Activated naive CD4-positive, alpha-beta T cell treated with anti-CD3 and anti-CD28 coated beads, Interleukin-2, amount 50 U/mL, for 16 hours (primary cell): ENCODE measurements at regions not wholly inside any gene's neighbourhood (a gene's known extent, or its start where the extent isn't known, plus 50 kb on each side); places are given as distances from the start of the nearest gene placed in this dataset.
A peak's percentile ranks its signal among the peaks of the same experiment; 100 is the strongest.
"Not testable (repeated sequence)": the region's sequence is repeated elsewhere in the genome, so short reads cannot be mapped to it uniquely, and the experiment has no call there.

Experiments
- DNase-seq: peaks from one replicate; pipeline ENCODE4 v3.0.0-alpha.2; 2020

DNA sequence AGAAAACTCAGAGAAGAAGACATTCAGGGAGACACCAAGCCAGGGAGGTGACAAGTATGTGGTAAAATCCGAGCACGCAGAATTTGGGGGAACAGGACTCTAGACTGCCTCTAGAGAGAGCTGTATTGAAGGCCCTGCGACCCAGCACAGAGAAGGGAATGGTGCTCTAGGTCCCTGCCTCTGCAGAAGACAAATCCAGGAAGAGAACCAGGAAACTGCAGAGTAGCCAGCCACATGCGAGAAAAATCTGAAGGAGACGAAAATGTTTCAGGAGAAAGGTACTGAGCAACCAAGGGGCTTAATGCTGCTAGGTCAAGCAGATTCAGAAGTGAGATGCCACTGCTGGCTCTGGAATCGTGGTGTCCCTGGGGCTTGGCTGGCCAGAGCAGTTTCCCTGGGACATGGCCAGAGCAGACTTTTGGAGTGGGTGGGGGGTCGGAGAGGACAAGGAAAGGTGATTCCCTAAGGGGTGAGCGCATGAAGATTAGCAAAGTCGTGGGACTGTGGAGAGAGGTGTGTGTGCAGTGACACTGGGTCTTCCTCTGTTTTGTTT is 158.0 kb upstream of the KLF6 start:
- DNase-seq = no peak

DNA sequence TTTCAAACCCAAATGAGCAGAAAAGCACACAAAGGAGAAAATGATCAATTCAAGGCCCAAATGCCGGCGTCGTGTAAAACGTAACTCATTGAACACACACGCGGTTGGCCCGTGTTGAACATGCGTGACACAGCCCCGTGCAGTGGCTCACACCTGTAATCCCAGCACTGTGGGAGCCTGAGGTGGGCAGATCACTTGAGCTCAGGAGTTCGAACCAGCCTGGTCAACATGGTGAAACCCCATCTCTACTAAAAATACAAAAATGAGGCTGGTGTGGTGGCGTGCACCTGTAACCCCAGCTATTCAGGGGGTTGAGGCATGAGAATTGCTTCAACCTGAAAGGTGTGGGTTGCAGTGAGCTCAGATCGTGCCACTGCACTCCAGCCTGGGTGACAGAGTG is 156.7 kb upstream of the KLF6 start:
- DNase-seq = no peak

DNA sequence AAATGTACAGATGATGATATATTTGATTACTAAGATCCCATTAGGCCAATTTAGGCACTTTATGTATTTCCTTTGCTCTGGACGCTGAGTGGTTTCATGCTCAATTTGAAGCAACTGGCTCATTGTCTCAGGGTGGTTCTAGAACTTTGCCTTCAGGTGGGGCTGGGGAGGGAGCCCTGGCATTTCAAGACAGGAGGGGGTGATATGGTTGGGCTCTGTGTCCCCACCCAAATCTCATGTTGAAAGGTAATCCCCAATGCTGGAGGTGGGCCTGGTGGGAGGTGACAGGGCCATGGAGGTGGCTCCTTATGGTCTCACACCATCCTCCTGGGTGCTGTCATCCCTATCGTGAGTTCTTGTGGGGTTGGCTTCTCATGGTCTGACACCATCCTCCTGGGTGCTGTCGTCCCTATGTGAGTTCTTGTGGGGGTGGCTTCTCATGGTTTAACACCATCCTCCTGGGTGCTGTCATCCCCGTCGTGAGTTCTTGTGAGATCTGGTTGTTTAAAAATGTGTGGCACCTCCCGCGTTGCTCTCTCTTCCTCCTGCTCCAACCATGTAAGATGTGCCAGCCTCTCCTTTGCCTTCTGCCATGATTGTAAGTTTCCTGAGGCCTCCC is 151.5 kb upstream of the KLF6 start:
- DNase-seq = no peak

DNA sequence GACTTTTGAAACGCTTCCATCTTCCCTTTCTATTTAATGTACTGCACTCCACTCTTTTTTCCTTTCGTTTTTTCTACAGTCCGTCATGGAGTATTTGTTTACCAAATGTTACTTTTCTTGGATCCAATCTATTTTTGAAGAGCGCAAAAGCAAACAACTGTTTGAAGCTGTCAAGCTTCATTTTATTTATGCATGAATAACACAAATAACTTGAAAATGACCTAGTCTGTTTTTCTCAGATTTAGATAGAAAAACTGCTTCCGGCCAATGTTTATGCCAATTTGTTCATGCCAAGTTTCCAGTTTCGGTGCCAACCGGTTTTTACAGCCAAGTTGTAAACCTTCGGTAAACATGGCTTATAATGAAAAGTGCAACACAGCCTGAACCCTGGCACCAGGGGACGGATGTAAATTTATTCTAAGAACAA is 150.9 kb upstream of the KLF6 start:
- DNase-seq = no peak

DNA sequence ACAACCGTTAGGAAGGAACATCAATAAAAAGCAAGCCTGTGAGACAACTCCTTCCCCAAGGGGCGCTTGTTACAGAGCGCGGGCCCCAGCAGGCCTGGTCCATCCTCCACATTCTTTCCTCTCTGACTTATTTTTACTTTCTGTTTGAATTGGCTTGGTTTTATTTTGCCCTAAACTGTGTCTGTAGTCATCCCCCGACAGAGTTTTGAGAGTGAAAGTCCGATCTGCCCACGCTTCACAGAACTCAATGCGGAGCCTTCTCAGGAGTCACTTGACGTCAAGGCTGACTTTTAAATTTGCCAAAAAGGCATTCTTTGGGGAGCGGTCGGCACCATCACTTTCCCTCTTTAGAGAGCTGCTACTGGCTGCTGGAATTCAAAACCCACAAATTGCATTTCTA is 150.1 kb upstream of the KLF6 start:
- DNase-seq = peak; percentile 76

DNA sequence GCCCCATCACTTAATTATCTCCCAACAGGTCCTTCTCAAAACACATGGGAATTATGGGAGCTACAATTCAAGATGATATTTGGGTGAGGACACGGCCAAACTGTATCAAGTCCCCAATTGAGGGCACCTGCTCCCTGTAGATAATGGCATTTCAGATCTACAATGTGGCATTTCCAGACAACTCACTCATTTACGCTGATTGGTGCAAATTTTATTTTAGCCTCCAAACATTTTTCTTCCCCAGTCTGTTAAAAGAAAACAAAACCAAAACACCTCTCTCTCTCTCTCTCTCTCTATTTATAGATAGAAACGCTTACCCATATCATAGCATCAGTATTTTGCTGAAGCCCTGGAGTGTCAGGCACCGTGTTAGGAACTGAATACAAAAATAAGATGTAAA is 148.7 kb upstream of the KLF6 start:
- no peak for DNase-seq

DNA sequence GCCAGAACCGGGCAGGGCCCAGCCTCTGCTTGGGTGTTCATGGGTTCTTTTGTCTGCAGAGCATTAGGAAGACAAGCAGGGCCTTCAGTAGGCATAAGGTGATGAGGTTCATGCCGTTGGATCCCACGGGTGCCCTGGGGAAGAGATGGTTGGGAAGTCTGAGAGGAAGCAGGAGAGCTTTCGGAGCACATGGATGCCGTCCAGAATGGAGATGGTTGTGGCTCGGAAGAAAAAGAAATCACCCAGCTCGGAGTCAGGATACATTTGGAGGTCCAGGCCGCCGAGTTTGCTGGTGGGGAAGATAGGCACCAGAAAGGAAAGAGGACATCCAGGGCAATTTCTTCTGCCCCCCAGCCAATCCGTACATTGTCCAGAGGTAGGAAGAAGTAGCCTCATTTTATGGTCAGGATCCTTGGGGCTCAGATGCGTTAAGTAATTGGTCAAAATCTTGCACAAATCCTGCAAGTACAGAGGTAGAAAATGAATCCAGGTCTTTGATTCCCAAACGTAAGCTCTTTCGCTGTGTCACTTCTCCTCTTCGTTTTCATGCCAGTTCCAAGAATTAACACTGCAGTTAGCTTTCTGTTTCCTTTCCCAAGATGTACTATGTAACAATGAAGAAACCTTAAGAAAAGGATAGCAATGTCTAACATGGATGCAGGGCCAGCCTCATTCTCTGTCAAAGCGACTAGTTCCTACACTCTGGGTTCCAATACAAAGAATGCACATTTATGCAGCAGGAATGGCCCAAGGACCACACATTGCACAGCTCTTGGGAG is 147.8 kb upstream of the KLF6 start:
- no peak for DNase-seq

DNA sequence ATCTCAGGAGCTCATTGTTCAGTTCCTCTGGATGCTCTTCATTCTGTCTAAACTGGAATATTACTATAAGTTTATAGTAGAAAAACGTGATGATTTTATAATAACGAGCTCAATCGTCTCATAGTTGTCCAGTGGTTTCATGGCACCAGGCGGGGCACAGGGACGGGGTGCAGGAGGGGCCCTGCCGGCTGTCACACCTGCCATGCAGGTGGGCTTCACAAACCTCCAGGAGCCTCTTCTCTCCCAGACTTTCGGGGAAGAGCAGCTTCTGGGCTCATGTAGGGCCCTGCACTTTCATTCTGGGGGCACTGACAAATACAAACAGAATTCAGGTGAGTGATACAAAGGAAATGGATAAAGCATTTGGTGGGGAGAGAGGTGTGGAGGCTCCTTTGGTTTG is 146.9 kb upstream of the KLF6 start:
- DNase-seq = no peak

DNA sequence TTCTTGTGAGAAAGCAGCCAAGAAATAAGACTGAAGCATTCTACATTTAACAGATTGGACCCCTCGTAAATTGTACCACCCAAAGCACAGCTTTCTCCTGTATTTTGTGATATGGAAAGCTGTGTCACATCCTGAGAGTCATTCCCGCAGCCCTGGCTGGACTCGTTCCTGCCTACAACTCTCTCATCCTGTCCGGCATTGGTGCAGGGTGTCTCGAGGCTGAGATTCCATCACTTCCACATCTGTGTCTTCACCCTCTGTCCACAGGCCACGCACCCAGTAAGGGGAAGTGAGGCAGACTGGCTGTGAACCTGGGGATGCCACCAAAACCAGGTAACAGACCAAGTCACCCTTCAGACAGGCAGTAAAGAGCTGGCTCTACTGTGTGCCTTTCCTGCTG is 146.2 kb upstream of the KLF6 start:
- no peak for DNase-seq

DNA sequence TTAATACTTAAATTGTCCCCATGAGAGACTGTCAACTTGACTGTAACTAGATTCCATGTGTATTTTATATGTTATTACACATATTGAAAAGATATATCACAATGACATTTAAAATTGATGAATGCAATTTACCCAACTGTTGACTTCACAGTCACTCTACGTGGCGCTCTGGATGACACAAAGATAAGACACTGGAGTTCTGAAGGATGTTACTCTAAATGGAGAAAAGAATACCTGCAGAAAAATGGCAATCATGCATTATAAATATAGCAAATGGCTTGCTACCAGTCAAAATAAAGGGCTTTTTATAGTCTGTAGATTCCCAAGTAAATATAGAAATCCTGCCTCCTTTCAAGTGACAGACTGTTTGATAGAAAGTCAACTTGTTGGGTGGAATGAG is 143.6 kb upstream of the KLF6 start:
- DNase-seq = no peak

DNA sequence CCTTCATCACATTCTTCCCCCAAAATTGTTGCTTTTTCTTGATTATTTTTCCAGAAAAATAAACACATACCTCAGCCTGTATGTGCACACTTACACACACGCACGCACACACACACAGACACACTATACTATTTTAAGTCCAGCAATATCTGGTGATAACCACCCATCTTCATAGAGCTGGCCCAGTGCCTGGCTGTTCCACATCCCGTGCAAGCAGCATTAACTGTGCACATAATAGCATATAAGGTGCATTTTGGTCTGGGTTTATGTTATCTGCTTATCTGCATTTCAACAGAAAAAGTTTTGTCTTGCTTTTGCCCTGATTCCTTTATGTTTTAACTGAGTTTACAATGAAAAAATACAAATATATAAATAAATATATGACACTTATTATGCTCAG is 143.1 kb upstream of the KLF6 start:
- DNase-seq = no peak

DNA sequence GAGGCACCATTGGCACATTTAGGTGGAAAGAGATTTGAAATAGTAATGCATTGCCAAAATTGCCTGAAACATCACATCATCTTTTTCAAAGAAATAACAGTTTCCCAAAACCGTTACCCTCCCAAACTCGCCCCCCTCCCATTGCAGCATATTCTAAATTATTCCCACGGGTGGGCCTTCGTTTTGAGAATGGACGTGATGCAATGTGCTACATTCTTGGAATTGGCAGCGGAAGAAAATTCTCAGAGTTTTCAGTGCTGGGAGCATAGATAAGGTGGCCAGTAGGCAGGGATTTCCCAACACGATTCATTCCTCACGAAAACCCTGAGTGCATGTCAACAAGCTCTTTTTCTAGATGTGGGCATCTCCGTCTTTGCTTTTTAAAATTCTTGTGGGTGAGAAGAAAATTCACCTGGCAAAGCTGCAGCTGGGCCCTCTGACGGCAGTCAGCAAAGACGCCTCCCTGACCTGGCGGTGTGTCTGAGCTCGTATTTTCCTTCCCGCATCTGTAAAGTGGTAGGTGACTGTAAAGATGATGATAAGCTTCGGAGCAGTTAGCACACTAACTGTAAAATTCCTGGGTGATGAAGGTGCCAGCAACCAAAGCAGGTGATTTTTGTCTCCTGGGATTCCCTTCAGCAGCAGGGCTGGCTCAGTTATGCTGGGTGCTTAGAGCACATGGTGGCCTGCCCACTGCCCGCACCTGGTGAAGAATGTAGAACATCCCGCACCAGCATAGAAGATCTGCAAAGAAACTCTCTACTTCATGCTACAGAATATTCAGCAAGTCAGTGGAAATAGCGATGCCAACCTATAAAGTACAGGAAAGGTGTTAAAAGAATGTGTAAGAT is 141.9 kb upstream of the KLF6 start:
- DNase-seq = no peak

DNA sequence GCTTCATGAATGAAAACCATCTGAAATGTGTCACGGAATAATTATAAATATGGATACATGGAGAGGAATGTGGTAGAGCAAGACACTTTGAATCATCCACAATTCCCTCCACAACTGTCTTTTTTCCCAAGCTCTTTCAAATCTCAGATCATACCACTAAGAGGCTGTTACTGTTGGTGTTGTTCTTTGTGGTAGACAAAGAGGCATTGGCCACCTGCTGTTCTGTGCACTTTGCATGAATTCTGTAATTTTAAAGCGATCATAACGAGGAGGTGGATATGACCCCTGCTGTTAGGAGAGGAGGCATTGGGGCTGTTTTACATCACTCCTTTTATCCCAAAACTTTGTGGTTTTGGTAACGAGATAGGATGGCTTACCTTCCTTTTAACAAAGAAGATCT is 141.2 kb upstream of the KLF6 start:
- DNase-seq = no peak

DNA sequence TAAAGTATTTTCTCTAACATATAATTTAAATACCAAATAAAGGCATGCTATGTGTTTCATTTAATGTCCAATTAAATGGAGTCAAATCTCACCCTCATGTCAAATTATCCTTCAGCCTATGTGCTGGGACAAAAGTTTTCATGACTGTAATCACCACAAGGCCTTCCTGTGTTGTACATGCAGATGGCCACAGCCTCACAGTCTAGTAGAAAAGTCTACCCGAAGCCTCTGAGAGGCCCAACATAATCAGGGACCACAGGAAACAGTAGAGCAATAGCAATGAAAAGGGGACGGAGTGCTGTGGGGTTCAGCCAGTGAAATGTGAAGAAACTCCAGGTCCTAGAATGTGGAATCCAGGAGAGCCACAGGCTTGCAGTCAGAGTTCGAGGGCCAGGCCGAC is 140.2 kb upstream of the KLF6 start:
- DNase-seq = no peak

DNA sequence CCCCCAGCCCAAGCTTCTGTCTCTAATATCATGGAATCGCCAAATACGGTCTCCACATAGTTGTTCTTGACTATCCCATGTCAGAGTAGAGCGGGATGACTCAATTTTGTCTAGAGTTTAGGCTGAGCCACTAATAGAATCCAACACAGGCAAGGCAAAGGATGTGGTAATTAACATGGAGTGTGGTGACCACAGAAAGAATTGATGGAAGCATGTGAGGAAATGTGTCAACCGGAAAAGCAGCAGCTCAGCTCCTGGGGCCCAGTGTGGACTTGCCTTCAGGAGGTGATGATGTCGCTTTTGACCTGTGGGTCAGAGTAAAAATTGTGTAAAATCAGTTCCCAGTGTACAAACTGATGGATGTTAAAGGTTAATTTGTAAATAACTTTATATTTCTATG is 139.3 kb upstream of the KLF6 start:
- DNase-seq = no peak

DNA sequence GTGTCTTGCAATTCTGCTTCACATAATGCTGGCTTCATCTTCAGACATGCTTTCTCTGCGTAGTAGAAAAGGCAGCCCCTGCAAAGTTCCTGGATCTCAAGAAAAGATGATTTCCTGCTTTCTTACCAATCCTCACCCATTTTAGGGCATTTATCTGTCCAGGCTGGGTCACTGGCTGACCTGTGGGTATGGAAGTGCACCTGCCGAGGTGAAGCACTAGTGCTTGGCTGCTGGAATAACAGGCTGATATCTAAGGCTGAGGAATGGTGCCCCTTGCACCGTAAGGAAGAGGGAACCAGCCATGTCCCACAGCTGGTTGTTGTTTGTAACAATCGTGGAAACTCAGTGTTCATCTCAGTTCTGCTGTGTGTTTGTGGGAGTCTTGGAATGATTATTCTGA is 138.0 kb upstream of the KLF6 start:
- DNase-seq = no peak

DNA sequence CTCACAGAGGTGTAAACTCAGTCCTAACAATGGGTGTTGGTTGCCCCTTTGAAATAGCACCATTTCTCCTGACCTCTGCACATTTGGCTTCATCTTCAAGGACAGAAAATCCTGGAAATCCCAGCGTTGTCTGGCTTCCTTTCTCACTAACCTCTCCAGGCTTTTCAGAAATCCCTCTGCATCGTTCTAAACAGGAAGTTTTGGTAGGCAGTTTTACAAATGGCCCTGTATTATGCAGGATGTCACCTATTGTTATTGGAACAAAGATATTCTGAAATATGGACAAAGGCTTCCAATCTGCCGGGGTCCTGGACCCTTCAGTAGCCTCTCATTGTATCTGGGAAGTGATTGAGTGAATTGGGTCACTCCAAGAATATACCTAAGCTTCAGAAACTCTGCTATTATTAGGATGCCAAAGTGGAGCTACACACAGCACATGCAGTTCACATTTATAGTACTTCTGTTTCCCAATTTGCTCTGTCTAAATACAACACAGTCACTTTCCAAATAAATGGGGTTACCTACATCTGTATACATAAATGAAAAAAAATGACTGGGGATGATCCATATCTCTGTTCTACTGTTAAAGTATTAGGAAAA is 134.8 kb upstream of the KLF6 start:
- DNase-seq = no peak

DNA sequence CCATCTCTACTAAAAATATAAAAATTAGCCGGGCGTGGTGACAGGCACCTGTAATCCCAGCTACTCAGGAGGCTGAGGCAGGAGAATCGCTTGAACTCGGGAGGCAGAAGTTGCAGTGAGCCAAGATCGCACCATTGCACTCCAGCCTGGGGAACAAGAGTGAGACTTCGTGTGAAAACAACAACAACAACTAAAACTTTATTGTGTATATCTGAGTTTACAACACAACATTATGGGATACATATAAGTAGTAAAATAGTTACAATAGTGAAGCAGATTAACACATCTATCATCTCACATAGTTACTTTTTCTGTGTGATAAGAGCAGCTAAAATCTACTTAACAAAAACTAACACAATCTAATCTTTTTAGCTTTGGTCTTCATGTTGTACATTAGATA is 132.4 kb upstream of the KLF6 start:
- not testable (repeated sequence) for DNase-seq

DNA sequence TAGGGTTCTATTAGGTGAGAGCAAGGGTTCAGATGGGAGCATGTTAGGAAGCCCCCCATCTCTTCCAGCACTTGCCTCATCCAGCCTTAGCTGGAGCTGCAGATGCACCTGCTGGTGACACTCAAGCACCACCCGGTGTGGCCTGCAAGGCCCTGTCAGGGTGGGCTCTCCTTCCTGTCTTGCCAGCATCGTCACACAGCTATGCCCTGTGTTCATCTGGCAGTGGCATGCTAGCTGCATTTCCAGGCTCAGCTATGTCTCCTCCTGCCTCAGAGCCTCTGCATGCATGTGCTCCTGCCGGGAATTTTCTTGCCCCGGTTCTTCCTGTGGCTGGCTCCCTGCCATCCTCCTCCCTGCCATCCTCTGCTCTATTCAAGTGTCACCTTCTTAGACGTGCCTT is 129.7 kb upstream of the KLF6 start:
- DNase-seq = no peak

DNA sequence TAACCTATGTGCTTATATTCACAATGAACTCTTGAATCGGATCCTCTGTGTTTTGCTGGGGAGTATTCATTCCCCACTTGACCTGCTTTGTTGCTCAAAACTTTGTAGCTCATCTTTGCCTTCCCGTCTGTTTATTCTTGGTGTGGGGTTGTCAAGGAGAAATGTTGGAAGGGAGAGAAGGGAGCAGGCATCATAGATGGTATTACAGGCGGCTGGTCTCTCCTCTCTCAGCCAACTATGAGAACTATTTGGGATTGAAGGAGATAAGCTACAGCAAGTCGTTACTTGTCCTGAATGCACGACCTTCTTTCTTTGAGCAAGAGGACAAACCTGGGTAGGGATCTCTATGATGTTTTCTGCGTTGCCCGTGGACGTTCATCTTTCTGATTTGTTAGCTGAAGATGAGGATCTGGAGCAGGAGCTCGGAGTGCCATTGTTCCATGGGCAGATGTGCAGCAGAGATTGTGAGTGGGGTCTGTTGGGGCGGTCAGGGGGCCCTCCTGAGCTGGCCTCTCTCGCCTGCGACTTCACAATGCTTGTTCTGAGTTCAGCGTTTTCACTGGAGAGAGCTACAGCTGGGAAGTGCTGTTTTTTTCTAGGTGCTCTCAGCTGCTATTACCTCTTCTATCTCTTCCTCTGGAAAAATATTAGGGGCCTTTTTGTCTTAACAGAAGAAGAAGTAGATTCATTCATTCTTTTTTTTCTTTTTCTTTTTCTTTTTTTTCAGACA is 126.9 kb upstream of the KLF6 start:
- DNase-seq = no peak

DNA sequence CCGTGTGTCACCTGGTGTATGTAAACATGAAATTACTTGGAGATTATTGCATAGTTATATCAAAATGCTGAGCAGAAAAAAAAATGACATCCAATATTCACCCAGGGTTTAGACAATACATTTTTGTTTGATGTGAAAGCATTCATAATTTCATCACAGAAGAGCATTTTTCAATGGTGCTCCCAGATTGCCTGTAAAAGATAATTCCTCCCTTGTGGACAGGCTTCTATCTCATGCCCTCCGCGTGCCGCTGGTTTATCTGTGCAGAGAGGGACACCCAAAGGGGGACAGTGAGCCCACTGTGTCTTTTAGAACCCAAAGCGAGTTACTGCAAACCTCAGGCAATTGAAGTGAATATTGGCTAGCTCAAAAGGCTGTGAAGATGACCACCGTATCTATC is 126.2 kb upstream of the KLF6 start:
- no peak for DNase-seq

DNA sequence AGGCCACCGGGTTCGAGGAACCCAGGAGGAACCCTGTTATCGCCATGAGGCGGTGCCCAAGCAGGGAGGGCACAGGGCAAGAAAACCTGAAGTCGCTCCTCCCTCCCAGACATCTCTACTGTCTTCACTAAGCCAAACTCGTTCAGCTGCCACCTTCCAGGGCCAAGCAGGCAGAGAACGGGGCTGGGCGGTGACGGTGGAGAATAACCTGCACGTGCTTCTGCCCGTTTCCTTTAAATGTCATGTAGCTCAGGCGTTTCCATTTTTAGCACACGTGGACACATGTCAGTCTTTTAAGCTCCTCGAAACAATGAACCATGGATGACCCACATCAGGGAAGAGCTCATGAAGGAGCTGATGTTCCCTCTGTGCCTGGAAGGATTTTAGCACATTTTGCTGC is 124.3 kb upstream of the KLF6 start:
- DNase-seq = no peak

DNA sequence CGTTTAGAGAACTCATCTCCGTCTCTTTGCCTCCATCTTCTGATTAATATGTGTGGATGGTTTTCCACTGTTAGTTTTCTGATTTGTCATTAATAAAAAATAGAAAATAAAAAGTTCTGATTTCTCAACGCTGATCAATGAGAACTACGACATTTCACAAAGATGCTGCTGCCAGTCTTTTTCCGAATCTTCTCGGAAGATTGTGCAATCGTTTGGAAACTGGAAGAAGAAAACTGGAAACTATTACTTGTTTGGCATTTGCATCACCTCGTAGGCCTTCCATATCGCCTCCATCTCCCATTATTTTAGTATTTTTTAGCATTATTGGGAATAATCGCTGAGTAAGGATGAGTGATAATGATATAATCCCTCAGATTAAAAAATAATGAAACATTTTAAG is 123.2 kb upstream of the KLF6 start:
- DNase-seq = no peak
